Neural crest cell (in vitro differentiated cells): ENCODE measurements at regions not wholly inside any gene's neighbourhood (a gene's known extent, or its start where the extent isn't known, plus 50 kb on each side); places are given as distances from the start of the nearest gene placed in this dataset.
"Not testable (repeated sequence)": the region's sequence is repeated elsewhere in the genome, so short reads cannot be mapped to it uniquely, and the experiment has no call there.

ENCODE experiments used
- DNase-seq: peaks from one replicate; pipeline ENCODE4 v3.0.0; 2021; ENCODE audit warnings: low read depth, mixed read lengths, low spot score
- H3K27ac Mint-ChIP-seq: one replicate; pipeline ENCODE4 v1.8.0; 2021; ENCODE audit warnings: mild to moderate bottlenecking, mixed read lengths; ENCODE audit not compliant: unreplicated experiment
- H3K27me3 Mint-ChIP-seq: 2 replicates; pipeline ENCODE4 v1.8.0; 2021; ENCODE audit warnings: low read depth, mild to moderate bottlenecking, mixed read lengths
- H3K36me3 Mint-ChIP-seq: 2 replicates; pipeline ENCODE4 v1.8.0; 2021; ENCODE audit warnings: low read depth, mild to moderate bottlenecking, mixed read lengths
- H3K4me1 Mint-ChIP-seq: 2 replicates; pipeline ENCODE4 v1.8.0; 2021; ENCODE audit warnings: mixed read lengths
- H3K4me3 Mint-ChIP-seq: one replicate; pipeline ENCODE4 v1.8.0; 2021; ENCODE audit warnings: mild to moderate bottlenecking, mixed read lengths
- H3K9me3 Mint-ChIP-seq: 2 replicates; pipeline ENCODE4 v1.8.0; 2021; ENCODE audit warnings: mixed read lengths
- CTCF ChIP-seq: fragments of 200-600 bp; sonication (generic); conservative IDR thresholded peaks from 2 replicates; pipeline ENCODE4 v1.5.0; 2021; ENCODE audit warnings: antibody characterized with exemption, mild to moderate bottlenecking

- TF ChIP-seq CTCF = no peak
- Mint-ChIP-seq H3K9me3 (no peaks in the 10 kb centered on the region), H3K27me3 (no peaks in the 10 kb centered on the region), H3K4me3 (no peak overlapping the region), H3K36me3 (no peaks in the 10 kb centered on the region), H3K4me1 (no peaks in the 10 kb centered on the region), H3K27ac (peak overlapping the region; percentile 12)
- DNase-seq = no peak
Observed at GRCh38 chr12:87332987-87333726, 696.0 kb downstream of the C12orf50 start.

- H3K36me3 Mint-ChIP-seq, H3K27me3 Mint-ChIP-seq, H3K9me3 Mint-ChIP-seq, H3K4me1 Mint-ChIP-seq, DNase-seq, H3K4me3 Mint-ChIP-seq, H3K27ac Mint-ChIP-seq: not testable (repeated sequence)
Observed at GRCh38 chr12:87330071-87330555, 699.1 kb downstream of the C12orf50 start.

- Mint-ChIP-seq H3K4me3 (no peak overlapping the region), H3K27me3 (no peaks in the 10 kb centered on the region), H3K27ac (no peak overlapping the region), H3K4me1 (no peaks in the 10 kb centered on the region), H3K36me3 (no peaks in the 10 kb centered on the region), H3K9me3 (no peaks in the 10 kb centered on the region)
- no peak for DNase-seq
- TF ChIP-seq CTCF = no peak
Observed at GRCh38 chr12:87329076-87329863, 699.9 kb downstream of the C12orf50 start.

- Mint-ChIP-seq H3K27me3 (no peaks in the 10 kb centered on the region), H3K4me1 (peaks cover 12% of the 10 kb centered on the region), H3K9me3 (no peaks in the 10 kb centered on the region), H3K36me3 (no peaks in the 10 kb centered on the region), H3K4me3 (no peak overlapping the region), H3K27ac (no peak overlapping the region)
- no peak for DNase-seq
- TF ChIP-seq CTCF = no peak
Observed at GRCh38 chr12:87323369-87323768, 705.8 kb downstream of the C12orf50 start.

- Mint-ChIP-seq H3K4me1 (peaks cover 23% of the 10 kb centered on the region), H3K9me3 (no peaks in the 10 kb centered on the region), H3K36me3 (no peaks in the 10 kb centered on the region), H3K4me3 (no peak overlapping the region), H3K27me3 (no peaks in the 10 kb centered on the region), H3K27ac (no peak overlapping the region)
- DNase-seq = no peak
- TF ChIP-seq CTCF = no peak
Observed at GRCh38 chr12:87320724-87321123, 708.5 kb downstream of the C12orf50 start.

- Mint-ChIP-seq H3K27ac (no peak overlapping the region), H3K9me3 (no peaks in the 10 kb centered on the region), H3K4me3 (no peak overlapping the region), H3K36me3 (no peaks in the 10 kb centered on the region), H3K27me3 (no peaks in the 10 kb centered on the region), H3K4me1 (peaks cover 28% of the 10 kb centered on the region)
- no peak for TF ChIP-seq CTCF
- DNase-seq = no peak
Observed at GRCh38 chr12:87317302-87317701, 711.9 kb downstream of the C12orf50 start.
